Mucosa of descending colon (tissue), 3 donors: ENCODE measurements at regions not wholly inside any gene's neighbourhood (a gene's known extent, or its start where the extent isn't known, plus 50 kb on each side); places are given as distances from the start of the nearest gene placed in this dataset.

Source experiments
- ATAC-seq: fragments of 200-7000 bp; cut with Tn5 transposase; one replicate; pipeline ENCODE4 v1.9.1; 2020; ENCODE audit warnings: mild to moderate bottlenecking, moderate library complexity
- DNase-seq, 3 donors: peaks; one replicate each; pipeline ENCODE4 v3.0.0-alpha.2; 2020
- H3K36me3 ChIP-seq: fragments of 200-600 bp; one replicate; pipeline ENCODE4 v1.8.0; 2021; ENCODE audit warnings: low read depth, mild to moderate bottlenecking
- H3K4me1 ChIP-seq: fragments of 200-600 bp; one replicate; pipeline ENCODE4 v1.8.0; 2021; ENCODE audit warnings: low read depth, mild to moderate bottlenecking
- H3K4me3 ChIP-seq: fragments of 200-600 bp; one replicate; pipeline ENCODE4 v1.8.0; 2021; ENCODE audit warnings: mild to moderate bottlenecking
- H3K9me3 ChIP-seq: fragments of 200-600 bp; one replicate; pipeline ENCODE4 v1.8.0; 2021; ENCODE audit warnings: mild to moderate bottlenecking
- CTCF ChIP-seq: fragments of 200-600 bp; IDR thresholded peaks from one replicate; pipeline ENCODE4 v1.8.0; 2022; ENCODE audit warnings: antibody characterized with exemption, mild to moderate bottlenecking
- intact Hi-C, 2 donors: fragments of 100-400 bp; cut with DNase I in 1 of 2; cut with micrococcal nuclease in 1 of 2; formaldehyde crosslinking; loops; one replicate each; pipeline versions ENCODE4 v1.11.0 to v1.11.1; 2022; cut with DNase I, micrococcal nuclease
- donor health status: DM: no; HTN: no; CAD: no; lungs with moderate emphysema.
- donor health status: DM: no; HTN: no; CAD: no.
- donor health status: DM: no; HTN: yes; CAD: no.

- Histone ChIP-seq H3K36me3 (no peaks in the 10 kb centered on the region), H3K4me1 (no peaks in the 10 kb centered on the region), H3K4me3 (no peak overlapping the region), H3K9me3 (no peaks in the 10 kb centered on the region)
- intact Hi-C loops: no loop called here
- DNase-seq (no peak), ATAC-seq (no peak)
- TF ChIP-seq CTCF: no peak
Measured at GRCh38 chr6:84467296-84467695, 239.9 kb upstream of the CEP162 start.

GRCh38 chr6:84466511-84466910 is 239.1 kb upstream of the CEP162 start:
- no peak for ATAC-seq
- Histone ChIP-seq H3K4me1 (no peaks in the 10 kb centered on the region), H3K9me3 (no peaks in the 10 kb centered on the region), H3K36me3 (no peaks in the 10 kb centered on the region), H3K4me3 (no peak overlapping the region)
- TF ChIP-seq CTCF: no peak
- no peak for DNase-seq
- intact Hi-C loops: no loop called here

GRCh38 chr6:84464471-84464870 is 237.0 kb upstream of the CEP162 start:
- H3K36me3 ChIP-seq: no peaks in the 10 kb centered on the region
- DNase-seq: no peak
- ATAC-seq: no peak
- no peak overlapping the region for H3K4me3 ChIP-seq
- TF ChIP-seq CTCF: no peak
- intact Hi-C loops: no loop called here
- H3K4me1 ChIP-seq: no peaks in the 10 kb centered on the region
- H3K9me3 ChIP-seq: no peaks in the 10 kb centered on the region

GRCh38 chr6:84462698-84463097 is 235.3 kb upstream of the CEP162 start:
- DNase-seq: no peak
- no peaks in the 10 kb centered on the region for H3K9me3 ChIP-seq
- ATAC-seq: no peak
- intact Hi-C loops: no loop called here
- H3K36me3 ChIP-seq: no peaks in the 10 kb centered on the region
- H3K4me1 ChIP-seq: no peaks in the 10 kb centered on the region
- no peak overlapping the region for H3K4me3 ChIP-seq
- no peak for TF ChIP-seq CTCF

GRCh38 chr6:84461461-84461860 is 234.0 kb upstream of the CEP162 start:
- no peaks in the 10 kb centered on the region for H3K36me3 ChIP-seq
- ATAC-seq: no peak

More at GRCh38 chr6:84461461-84461860, 234.0 kb upstream of the CEP162 start:
- Histone ChIP-seq H3K4me3 (no peak overlapping the region), H3K9me3 (no peaks in the 10 kb centered on the region), H3K4me1 (no peaks in the 10 kb centered on the region)
- no peak for DNase-seq
- no peak for TF ChIP-seq CTCF
- intact Hi-C loops: no loop called here
